Umbilical cord (tissue), 1 donor: ENCODE measurements at regions not wholly inside any gene's neighbourhood (a gene's known extent, or its start where the extent isn't known, plus 50 kb on each side); places are given as distances from the start of the nearest gene placed in this dataset.
"Not testable (repeated sequence)": the region's sequence is repeated elsewhere in the genome, so short reads cannot be mapped to it uniquely, and the experiment has no call there.

Experiments
- DNase-seq: peaks from one replicate; pipeline ENCODE4 v3.0.0-alpha.2; 2015; ENCODE audit warnings: low spot score

DNA sequence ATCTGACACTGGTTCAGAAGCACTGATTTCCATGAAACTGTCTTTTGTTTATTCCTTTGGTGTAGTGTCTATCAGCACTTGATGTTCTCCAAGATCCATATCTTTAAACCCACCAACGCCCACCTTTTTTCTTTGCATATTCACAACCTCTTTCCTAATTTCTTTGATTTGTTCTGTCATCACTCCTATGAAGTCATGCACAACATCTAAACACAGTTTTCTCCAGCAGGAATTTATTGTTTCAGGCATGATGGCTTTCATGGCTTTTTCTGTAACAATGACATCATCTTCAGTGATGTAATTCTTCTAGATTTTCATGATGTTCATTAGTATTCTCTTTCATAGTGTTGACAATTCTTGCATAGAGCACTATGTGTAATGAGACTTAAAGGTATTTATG, 219.6 kb upstream of the POU1F1 start:
- DNase-seq = no peak

DNA sequence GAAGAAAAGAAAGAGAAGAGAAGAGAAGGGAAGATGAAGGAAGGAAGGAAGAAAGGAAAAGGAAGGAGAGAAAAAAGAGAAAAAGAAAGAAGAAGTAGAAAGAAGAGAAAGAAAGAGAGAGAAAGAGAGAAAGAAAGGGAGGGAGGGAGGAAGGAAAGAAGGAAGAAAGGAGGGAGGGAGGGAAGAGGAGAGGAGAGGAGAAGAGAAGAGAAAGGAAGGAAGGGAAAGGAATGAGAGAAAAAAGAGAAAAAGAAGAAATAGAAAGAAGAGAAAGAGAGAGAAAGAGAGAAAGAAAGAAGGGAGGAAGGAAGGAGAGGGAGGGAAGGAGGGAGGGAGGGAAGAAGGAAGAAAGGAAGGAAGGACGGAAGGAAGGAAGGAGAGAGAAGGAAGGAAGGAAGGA, 217.9 kb upstream of the POU1F1 start:
- no peak for DNase-seq

DNA sequence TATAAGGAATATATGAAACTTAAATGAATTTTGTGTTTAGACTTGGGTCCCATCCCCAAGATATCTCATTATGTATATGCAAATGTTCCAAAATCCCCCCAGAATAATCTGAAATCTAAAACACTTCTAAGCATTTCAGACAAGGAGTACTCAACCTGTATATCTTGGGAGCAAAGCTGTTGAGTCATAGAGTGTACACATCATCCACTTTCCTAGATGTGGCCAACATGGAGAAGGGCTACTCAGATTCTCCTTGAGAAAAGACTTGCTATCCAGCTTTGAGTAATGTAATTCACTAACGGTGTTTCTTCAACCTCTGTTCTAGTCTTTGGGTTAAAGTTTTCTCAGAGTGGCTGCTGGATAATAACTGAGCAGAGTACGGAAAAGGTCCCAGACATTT, 215.5 kb upstream of the POU1F1 start:
- DNase-seq = no peak

GRCh38 chr3:87489892-87490291, 213.5 kb upstream of the POU1F1 start:
- no peak for DNase-seq

DNA sequence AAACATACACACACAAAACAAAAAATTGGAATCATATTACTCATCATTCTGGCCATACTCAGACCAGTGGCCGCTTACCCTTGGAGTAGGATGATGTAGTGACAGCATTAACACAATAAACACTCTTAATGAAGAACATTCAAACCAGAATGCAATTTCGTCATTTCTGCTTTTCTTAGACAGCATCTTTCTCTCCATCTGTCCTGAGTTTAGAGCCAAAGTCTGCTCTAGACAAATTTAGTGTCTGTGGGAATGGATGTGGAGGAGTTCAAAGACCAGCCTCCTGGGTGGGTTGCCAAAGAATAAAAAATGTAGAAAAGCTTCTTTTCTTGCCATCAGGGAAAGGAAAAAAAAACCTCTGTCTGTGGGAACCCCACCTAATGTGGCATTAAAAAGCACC, 212.4 kb upstream of the POU1F1 start:
- DNase-seq = no peak

- not testable (repeated sequence) for DNase-seq
These were observed 210.3 kb upstream of the POU1F1 start for GRCh38 chr3:87486635-87487034.

DNA sequence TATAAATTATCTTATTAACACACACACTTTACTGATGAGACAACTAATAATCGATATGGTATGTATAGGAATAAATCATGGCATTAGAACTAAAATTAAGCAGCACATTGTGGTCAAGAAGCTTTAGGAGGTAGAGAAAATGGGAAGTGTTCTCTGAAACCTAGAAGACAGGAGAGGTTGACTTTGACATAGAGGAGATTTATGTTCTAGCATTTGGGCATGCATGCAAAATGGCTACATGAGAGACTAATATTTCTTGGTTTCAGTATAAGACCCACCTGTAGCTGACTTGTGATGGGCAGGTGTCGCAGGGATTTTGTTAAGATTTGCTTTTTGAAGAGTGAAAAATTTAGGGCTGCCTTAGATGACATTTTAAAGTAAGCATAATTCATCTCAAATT, 209.7 kb upstream of the POU1F1 start:
- DNase-seq = no peak

DNA sequence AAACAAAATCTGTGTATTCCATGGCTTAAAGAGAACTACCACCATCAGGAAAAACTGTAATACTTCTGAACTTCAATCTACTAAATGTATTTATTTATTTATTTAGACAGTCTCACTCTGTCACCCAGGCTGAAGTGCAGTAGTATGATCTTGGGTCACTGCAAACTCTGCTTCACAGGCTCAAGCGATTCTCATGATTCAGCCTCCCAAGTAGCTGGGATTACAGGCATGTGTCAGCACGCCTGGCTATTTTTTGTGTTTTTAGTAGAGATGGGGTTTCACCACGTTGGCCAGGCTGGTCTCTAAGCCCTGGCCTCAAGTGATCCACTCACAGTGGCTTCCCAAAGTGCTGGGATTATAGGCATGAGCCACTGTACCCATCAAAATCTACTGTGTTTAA, 202.3 kb upstream of the POU1F1 start:
- DNase-seq = no peak

DNA sequence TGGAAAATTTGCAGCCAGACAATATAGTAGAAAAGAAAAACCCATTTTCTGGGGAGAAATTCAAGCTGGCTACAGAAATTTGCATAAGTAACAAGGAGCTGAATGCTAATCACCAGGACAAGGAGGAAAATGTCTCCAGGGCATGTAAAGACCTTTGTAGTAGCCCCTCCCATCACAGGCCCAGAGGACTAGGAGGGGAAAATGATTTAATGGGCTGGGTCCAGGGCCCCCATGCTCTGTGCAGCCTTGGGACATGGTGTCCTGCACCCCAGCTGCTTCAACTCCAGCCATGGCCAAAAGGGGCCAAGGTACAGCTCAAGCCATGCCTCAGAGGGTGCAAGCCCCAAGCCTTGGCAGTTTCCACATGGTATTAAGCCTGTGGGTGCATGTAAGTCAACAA, 197.6 kb upstream of the POU1F1 start:
- DNase-seq = no peak

DNA sequence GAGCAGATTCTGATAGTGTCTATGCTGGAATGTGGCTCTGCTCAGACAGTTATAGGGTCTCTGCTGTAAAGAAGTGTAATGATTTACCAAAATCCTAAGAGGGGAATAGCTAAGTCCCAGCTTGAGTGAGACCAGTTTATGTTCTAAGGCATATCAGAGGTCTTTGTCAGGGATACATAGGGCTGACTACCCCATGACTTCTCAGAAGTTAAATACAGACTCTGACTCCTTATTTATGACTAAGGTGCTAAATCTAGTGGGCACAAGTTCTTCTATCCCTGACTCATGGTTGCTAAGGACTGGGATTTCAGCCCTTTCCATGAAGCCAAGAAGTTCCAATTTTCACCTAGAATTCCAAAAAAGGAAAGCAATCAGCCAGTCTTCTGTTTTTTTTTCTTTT, 192.6 kb upstream of the POU1F1 start:
- DNase-seq = no peak

DNA sequence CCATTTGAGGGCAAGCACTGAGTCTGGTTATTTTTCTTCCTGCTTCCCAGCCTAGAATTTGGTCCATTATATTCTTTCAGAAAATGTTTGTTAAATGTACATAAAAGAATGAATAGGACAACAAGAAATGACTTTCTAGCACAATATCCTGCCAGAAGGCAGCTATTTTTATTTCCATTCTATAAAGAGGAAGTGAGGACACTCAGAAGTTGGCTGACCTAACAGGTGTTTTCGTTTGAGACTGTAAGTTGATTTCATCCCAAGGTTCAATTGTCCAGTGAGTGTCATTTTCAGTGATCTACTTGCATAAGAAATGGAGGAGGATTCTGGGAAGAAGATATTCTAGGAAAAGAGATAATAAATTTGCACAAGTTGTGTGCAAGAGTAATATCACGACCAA, 191.9 kb upstream of the POU1F1 start:
- no peak for DNase-seq

DNA sequence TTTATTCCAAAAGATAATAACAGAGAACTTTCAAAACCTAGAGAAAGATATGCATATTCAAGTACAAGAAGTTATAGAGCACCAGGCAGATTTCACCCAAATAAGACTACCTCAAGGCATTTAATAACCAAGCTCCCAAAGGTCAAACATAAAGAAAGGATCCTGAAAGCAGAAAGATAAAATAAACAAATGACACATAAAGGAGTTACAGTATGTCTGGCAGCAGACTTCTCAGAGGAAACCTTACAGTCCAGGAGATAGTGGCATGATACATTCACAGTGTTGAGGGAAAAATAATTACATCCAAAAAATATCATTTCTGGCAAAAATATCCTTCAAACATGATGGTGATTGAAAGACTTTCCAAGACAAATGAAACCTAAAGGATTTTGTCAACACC, 185.8 kb upstream of the POU1F1 start:
- no peak for DNase-seq

GRCh38 chr3:87461443-87461842, 185.1 kb upstream of the POU1F1 start:
- DNase-seq = no peak

DNA sequence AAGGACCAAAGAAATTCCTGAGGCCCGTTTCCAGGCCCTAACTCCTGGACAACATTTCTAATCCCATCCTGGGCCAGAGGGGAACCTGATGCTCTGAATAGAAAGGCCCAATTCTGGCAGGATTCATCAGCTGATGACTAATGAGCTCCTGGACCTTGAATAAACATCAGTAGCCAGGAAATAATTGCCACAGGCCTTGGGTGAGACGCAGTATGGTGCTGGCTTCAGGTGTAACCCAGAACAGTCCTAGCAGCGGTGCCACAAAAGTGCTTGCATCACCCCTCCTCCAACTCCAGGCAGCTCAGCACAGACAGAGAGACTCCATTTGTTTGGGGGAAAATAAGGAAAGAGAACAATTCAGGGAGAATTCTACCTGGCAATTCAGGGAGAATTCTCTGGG, 184.7 kb upstream of the POU1F1 start:
- DNase-seq = no peak

GRCh38 chr3:87448558-87448957, 172.2 kb upstream of the POU1F1 start:
- no peak for DNase-seq

- no peak for DNase-seq
These were observed 170.5 kb upstream of the POU1F1 start for GRCh38 chr3:87446849-87447387.

- DNase-seq = no peak
These were observed 166.1 kb upstream of the POU1F1 start for GRCh38 chr3:87442470-87442869.

DNA sequence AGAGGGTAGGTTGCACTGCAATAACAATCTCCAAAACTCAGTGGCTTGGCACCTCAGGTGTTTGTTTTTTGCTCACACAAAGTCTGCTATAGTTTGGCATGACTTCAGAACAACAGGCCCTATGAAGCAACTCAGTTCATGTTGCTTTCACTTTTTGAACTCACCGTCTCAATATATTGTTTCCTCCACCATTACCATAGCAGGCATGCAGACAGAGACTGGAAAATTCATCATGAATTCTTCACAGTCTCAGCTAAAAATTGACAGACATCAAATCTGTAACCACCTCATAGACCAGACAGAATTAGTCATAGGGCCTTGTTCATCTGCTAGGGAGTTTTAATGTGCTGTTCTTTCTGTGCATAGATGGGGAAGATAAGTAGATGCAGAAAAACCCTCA, 161.4 kb upstream of the POU1F1 start:
- no peak for DNase-seq

DNA sequence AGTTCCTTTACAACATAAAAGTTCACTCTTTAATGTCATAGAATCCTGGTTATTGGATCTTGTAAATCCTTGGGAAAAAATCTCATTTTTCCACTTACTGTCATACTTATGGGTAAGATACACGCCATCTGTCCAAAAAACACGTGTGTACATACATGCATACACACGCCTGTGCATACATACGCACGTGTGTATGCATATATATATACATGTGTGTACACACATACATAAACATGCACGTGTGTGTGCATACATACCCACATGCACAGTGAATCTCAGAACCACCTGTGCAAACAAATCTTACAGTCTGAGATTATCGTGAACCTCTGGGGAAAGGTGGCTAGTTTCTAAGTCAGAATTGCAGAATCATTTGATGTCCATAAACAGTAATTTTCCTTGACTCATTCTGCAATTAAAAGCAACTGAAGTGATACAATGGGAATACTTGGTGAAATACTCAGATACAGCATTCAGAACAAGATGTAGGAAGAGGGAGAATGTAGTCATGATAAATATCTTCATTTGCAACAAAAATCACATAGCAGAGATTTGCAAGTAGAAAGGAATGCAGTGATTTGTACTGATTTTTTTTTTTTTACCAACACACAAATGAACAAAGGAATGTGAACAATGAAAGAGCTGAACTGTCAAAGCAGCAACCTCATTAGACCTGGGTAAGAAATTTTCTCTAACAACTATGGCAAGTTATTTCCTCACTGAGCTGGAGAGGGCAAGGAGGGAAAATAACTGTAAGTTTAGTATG, 160.6 kb upstream of the POU1F1 start:
- no peak for DNase-seq

- no peak for DNase-seq
These were observed 159.7 kb upstream of the POU1F1 start for GRCh38 chr3:87435926-87436620.

DNA sequence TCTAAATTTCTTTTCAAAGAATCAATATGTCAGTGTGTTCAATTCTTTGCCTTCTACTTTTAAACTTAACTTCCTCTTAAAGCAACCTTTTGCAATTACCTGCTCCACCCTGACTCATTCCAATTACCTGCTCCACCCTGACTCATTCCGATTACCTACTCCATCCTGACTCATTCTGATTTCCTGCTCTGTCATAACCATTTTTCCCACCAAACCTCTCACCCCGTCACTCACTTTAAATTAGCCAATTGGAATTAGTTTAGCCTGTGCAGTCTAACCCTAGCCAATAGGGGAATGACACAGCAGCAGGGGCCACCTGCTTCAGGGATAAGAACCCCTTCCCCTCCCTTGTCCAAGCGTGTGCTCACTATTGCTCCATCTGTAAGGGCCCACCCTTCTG, 157.1 kb upstream of the POU1F1 start:
- not testable (repeated sequence) for DNase-seq

- no peak for DNase-seq
These were observed 150.5 kb upstream of the POU1F1 start for GRCh38 chr3:87426918-87427317.

DNA sequence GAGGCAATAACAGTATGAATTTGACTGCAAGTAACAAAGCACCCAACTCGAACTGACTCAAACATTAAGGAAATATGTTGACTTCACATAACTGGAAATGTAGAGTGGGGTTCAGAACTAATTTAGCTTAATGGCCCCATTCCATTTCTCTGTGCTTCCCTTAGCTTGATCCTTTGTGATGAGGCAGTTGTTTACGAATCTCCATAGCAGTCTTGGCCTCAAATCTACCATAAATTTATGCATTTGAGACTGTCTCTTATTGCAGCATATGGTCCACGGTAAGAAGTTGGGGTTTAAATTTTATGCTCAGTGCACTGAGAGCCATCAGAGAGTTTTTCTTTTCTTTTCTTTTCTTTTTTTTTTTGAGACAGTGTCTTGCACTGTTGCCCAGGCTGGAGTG, 148.7 kb upstream of the POU1F1 start:
- DNase-seq = no peak
